OCI-LY1 (cell line): ENCODE measurements at regions not wholly inside any gene's neighbourhood (a gene's known extent, or its start where the extent isn't known, plus 50 kb on each side); places are given as distances from the start of the nearest gene placed in this dataset.

ENCODE experiments used
- CTCF ChIP-seq: fragments of 200-600 bp; sonication (generic), shearing (Covaris generic); IDR thresholded peaks from 2 replicates; pipeline ENCODE4 v1.5.1; 2017; ENCODE audit warnings: mild to moderate bottlenecking, antibody characterized with exemption, low read length, moderate library complexity, mixed read lengths
- EZH2 ChIP-seq: fragments of 200-600 bp; sonication (generic), shearing (Covaris generic); IDR thresholded peaks from 2 replicates; pipeline ENCODE4 v1.8.0; 2017; ENCODE audit warnings: borderline replicate concordance, mixed run types, mild to moderate bottlenecking, antibody characterized with exemption, low read length, moderate library complexity, mixed read lengths

- no peak for TF ChIP-seq CTCF
- TF ChIP-seq EZH2 = no peak
Observed at GRCh38 chr16:79734721-79735120, 134.2 kb upstream of the MAF start.
